K562 (cell line): ENCODE measurements at regions not wholly inside any gene's neighbourhood (a gene's known extent, or its start where the extent isn't known, plus 50 kb on each side); places are given as distances from the start of the nearest gene placed in this dataset.

Source experiments
- ARID1B ChIP-seq: fragments of 450-650 bp; IDR thresholded peaks from 2 replicates; pipeline ENCODE4 v1.6.1; 2016; ENCODE audit warnings: antibody characterized with exemption, mild to moderate bottlenecking, inconsistent platforms
- ATF7 ChIP-seq: fragments of 450-650 bp; IDR thresholded peaks from 2 replicates; pipeline ENCODE4 v1.7.1; 2014; ENCODE audit warnings: mild to moderate bottlenecking, moderate library complexity
- CTCF ChIP-seq, 3 experiments: IDR thresholded peaks in 2 of 3; conservative IDR thresholded peaks in 1 of 3; 2 replicates each; pipeline ENCODE4 v1.5.1; 2011 to 2012; ENCODE audit warnings: low read length in 3 of 3, mild to moderate bottlenecking in 3 of 3, control low read depth in 2 of 3, improper control_type of control experiment in 1 of 3, inconsistent platforms in 1 of 3, low read depth in 1 of 3, mixed read lengths in 1 of 3, moderate library complexity in 1 of 3; ENCODE audit not compliant: insufficient read depth in 2 of 3
- EP300 ChIP-seq: IDR thresholded peaks from 2 replicates; pipeline ENCODE4 v1.6.1; 2012; ENCODE audit warnings: low read length, improper control_type of control experiment
- JUN ChIP-seq, 2 experiments: sonication (generic) in 1 of 2; formaldehyde crosslinking in 1 of 2; IDR thresholded peaks; 2 replicates each; pipeline versions ENCODE4 v1.6.1 to v1.8.0; 2012 to 2022; ENCODE audit warnings: borderline replicate concordance in 2 of 2, mild to moderate bottlenecking in 2 of 2, improper control_type of control experiment in 1 of 2, low read depth in 1 of 2, low read length in 1 of 2, missing genetic modification reagents in 1 of 2
- MEF2D ChIP-seq: conservative IDR thresholded peaks from 2 replicates; pipeline ENCODE4 v1.6.1; 2016; ENCODE audit warnings: low read depth, missing genetic modification characterization, missing compliant biosample characterization
- TOE1 ChIP-seq, 2 experiments: fragments of 450-650 bp in 1 of 2; sonication (generic) in 1 of 2; formaldehyde crosslinking in 1 of 2; IDR thresholded peaks; 2 replicates each; pipeline versions ENCODE4 v1.7.1 to v1.8.0; 2016 to 2022; ENCODE audit warnings: borderline replicate concordance in 2 of 2, mild to moderate bottlenecking in 2 of 2, antibody characterized with exemption in 1 of 2, inconsistent platforms in 1 of 2, low read depth in 1 of 2, missing genetic modification reagents in 1 of 2, moderate library complexity in 1 of 2
- TRIM24 ChIP-seq, 2 experiments: fragments of 450-650 bp; IDR thresholded peaks; 2 replicates each; pipeline ENCODE4 v1.6.1; 2016
- ZNF121 ChIP-seq: sonication (generic); formaldehyde crosslinking; conservative IDR thresholded peaks from 2 replicates; pipeline ENCODE4 v1.8.0; 2022; ENCODE audit warnings: missing genetic modification reagents

- TF ChIP-seq TRIM24 (IDR thresholded peaks at IDR 0.05) (no peak), ARID1B (no peak), ZNF121 (no peak), TOE1 (IDR thresholded peaks at IDR 0.05; ENCODE audit: borderline replicate concordance) (no peak), TOE1 (CRISPR knock-in tag; IDR thresholded peaks at IDR 0.05; ENCODE audit: borderline replicate concordance, low read depth) (no peak), EP300 (no peak), MEF2D (no peak), JUN (IDR thresholded peaks at IDR 0.05; ENCODE audit: borderline replicate concordance, low read depth, low read length) (no peak), JUN (CRISPR knock-in tag; IDR thresholded peaks at IDR 0.05; ENCODE audit: borderline replicate concordance) (no peak), CTCF (IDR thresholded peaks at IDR 0.05 in 2 of 3, conservative IDR thresholded peaks at IDR 0.05 in 1 of 3; ENCODE audit: insufficient read depth in 2 of 3, low read depth in 1 of 3, low read length in 3 of 3) (peak; percentile 61 to 77 (median 67)), ATF7 (no peak)
Measured at GRCh38 chr3:56988458-56989168, 71.9 kb upstream of the SPATA12 start.
